ENCODE measurements at regions not wholly inside any gene's neighbourhood (a gene's known extent, or its start where the extent isn't known, plus 50 kb on each side); places are given as distances from the start of the nearest gene placed in this dataset.
"Not testable (repeated sequence)": the region's sequence is repeated elsewhere in the genome, so short reads cannot be mapped to it uniquely, and the experiment has no call there.

DNA sequence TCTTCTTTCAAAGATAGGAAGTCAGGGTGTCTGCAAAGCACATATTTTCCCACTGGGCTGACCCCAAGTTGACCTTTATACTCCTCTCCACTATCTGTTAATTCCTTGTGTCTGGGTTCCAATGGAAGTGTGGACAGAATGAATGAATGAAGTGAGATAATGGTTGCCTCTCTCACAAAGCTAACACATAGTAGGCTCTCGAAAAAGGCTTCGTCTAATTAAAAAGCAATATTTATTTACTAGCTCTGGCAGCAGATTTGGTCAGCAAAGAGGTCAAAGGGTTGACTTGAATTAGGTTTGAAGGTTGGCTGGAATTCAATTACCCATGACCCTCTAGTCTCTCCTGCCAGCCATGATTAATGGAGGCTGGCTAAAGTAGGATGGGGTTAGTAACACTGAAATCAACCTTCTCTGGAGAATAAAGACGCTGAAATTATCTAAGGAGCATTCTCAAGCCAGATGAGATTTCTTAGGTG is 280.3 kb upstream of the KLF3 start:
- no peak for DNase-seq (ENCODE audit: extremely low read depth, low read depth)

DNA sequence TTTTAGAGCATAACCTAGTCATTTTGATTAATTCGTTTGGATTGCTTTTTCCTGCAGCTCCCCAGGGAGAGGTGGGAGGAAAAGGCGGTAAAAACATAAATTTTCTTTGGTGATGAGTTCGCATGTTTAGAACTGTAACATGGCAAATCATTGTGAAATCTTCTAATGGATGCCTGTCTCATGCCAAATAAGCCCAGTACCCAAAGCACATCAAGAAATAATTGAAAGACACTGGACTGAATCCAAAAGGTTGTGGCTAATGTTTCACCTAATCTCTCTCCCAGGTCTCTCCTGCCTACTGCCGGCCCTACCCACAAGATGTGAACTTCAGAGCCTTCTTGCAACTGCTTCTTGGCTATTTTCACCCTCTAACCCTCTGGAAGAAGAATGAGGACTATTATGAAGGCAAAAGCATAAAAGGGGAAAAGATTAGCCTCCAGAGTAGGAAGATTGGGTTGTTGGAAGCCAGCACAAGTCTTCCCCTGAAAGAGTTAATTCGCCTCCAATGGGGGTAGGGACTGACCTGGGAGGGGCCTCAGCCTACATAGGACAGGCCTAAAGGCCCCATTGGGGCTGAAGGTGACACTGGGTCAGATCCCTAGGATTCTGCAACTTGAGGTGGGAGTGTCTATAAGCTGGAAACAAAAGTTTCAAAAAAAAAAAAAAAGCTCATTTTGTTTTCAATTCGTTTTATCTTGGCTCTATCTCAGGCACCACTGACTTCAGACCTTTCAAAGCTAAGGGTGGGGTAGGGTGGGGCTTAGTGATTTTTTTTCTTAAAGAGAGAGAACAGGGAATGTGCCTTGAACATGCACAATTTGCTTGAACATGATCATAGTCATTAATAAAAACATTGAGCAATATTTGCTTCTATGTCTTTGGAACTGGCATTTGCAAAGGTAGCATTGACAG is 278.6 kb upstream of the KLF3 start:
- no peak overlapping the region for H3K4me3 ChIP-seq (replicated peaks; ENCODE audit: low read depth, low read length)
- TF ChIP-seq, protein P1, sequence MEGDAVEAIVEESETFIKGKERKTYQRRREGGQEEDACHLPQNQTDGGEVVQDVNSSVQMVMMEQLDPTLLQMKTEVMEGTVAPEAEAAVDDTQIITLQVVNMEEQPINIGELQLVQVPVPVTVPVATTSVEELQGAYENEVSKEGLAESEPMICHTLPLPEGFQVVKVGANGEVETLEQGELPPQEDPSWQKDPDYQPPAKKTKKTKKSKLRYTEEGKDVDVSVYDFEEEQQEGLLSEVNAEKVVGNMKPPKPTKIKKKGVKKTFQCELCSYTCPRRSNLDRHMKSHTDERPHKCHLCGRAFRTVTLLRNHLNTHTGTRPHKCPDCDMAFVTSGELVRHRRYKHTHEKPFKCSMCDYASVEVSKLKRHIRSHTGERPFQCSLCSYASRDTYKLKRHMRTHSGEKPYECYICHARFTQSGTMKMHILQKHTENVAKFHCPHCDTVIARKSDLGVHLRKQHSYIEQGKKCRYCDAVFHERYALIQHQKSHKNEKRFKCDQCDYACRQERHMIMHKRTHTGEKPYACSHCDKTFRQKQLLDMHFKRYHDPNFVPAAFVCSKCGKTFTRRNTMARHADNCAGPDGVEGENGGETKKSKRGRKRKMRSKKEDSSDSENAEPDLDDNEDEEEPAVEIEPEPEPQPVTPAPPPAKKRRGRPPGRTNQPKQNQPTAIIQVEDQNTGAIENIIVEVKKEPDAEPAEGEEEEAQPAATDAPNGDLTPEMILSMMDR (IDR thresholded peaks at IDR 0.05; ENCODE audit: low read depth, low read length, missing control alignments): no peak
- no peak for DNase-seq (ENCODE audit: extremely low read depth, low read depth)

More for the DNA sequence above, 280.3 kb upstream of the KLF3 start:
- TF ChIP-seq, protein P1 (IDR thresholded peaks at IDR 0.05; ENCODE audit: low read depth, low read length, missing control alignments): no peak
- H3K4me3 ChIP-seq (replicated peaks; ENCODE audit: low read depth, low read length): no peak overlapping the region

DNA sequence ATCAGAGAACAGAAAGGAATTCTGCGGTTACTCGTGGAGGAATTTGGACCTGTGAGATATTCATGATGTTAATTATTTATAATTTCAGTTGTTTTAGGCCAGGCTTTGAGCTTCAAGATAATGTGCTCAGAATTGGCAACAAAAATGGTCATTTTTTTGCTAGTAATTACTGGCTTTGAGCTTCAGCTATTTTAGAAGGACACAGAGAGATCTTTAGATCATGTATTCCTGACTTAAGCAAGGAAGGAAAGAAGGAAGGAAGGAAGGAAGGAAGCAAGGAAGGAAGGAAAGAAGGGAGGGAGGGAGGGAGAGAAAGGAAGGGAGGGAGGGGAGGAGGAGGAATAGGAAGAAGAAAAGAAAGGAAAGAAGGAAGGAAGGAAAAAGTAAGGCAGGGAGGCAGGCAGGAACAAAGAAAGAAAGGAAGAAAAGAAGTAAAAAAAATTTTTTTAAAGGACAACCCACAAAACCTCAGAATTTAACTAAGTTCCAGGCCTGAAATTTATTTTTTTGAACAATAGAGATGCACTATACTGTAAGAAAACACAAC is 277.9 kb upstream of the KLF3 start:
- no peak overlapping the region for H3K4me3 ChIP-seq (replicated peaks; ENCODE audit: low read depth, low read length)
- TF ChIP-seq, protein P1 (IDR thresholded peaks at IDR 0.05; ENCODE audit: low read depth, low read length, missing control alignments): no peak
- no peak for DNase-seq (ENCODE audit: extremely low read depth, low read depth)

DNA sequence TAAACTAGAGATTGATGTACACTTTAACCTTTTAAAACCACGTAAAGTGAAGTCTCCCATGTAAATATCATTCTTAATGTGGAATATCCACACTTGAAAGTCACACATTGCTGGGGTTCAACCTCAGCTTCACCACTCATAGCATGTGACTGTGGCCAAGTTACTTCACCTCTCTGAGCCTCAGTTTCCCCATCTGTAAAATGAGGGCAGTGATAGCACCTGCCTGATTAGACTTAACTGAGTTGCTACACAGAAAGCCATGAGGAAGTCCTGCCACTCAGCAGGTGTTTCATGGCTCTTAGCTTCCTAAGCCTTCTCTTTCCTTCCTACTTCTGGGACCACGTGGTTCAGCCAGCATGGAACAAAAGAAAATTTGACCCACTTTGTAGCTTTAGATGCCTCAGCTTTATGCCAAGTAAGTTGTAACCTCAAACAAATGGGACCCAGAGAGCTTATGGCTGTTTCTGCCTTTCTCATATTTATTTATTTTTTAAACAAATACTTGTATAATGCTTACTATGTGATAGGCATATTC is 277.3 kb upstream of the KLF3 start:
- H3K4me3 ChIP-seq (replicated peaks; ENCODE audit: low read depth, low read length): no peak overlapping the region
- no peak for DNase-seq (ENCODE audit: extremely low read depth, low read depth)
- TF ChIP-seq, protein P1 (IDR thresholded peaks at IDR 0.05; ENCODE audit: low read depth, low read length, missing control alignments): no peak

DNA sequence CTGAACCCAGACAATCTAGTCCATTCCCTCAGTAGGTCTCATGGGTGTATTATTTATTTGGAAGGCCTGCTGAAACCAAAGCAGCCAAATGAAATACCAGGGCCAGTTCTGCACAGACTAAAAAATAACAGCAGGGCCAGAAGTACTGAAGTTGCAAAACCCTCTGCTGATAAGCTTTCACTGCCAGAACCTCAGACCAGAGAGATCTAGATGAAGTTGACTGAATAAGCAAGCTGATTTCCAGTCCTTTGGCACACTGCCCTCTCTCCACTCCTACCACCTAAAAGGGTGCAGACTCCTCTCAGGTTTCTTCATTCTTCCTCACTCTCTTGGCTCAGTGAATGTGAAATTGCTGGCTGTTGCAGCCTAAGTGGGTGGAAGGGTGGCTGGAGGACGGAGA is 276.7 kb upstream of the KLF3 start:
- no peak for DNase-seq (ENCODE audit: extremely low read depth, low read depth)
- TF ChIP-seq, protein P1 (IDR thresholded peaks at IDR 0.05; ENCODE audit: low read depth, low read length, missing control alignments): no peak
- H3K4me3 ChIP-seq (replicated peaks; ENCODE audit: low read depth, low read length): no peak overlapping the region

DNA sequence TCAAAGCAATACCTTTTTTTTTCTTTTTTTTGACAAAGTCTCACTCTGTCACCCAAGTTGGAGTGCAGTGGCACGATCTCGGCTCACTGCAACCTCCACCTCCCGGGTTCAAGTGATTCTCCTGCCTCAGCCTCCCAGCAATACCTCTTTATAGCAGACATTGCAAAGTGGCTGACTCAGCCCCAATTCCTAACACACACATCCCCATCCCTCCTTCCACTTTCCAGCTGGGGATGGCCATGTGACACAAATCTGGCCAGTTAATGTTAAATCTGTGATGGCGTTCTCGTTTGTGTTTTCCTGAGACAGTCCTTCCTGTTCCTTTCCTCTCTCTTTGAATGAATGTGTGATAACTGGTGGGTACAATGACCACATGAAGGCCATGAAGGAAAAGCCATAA is 276.2 kb upstream of the KLF3 start:
- no peak for DNase-seq (ENCODE audit: extremely low read depth, low read depth)
- TF ChIP-seq, protein P1 (IDR thresholded peaks at IDR 0.05; ENCODE audit: low read depth, low read length, missing control alignments): no peak
- no peak overlapping the region for H3K4me3 ChIP-seq (replicated peaks; ENCODE audit: low read depth, low read length)

DNA sequence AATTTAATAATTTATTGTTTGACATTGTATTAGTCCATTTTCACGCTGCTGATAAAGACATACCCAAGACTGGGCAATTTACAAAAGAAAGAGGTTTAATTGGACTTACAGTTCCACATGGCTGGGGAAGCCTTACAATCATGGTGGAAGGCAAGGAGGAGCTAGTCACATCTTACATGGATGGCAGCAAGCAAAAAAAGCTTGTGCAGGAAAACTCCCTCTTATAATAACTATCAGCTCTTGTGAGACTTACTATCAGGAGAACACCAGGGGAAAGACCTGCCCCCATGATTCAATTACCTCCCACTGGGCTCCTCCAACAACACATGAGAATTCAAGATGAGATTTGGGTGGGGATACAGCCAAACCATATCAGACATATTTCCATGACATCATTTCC is 275.1 kb upstream of the KLF3 start:
- not testable (repeated sequence) for H3K4me3 ChIP-seq (replicated peaks; ENCODE audit: low read depth, low read length); DNase-seq (ENCODE audit: extremely low read depth, low read depth)

All from HFF-Myc (cell line).